Choroid plexus epithelial cell (primary cell): ENCODE measurements at regions not wholly inside any gene's neighbourhood (a gene's known extent, or its start where the extent isn't known, plus 50 kb on each side); places are given as distances from the start of the nearest gene placed in this dataset.

Experiments
- DNase-seq: peaks from one replicate; pipeline ENCODE4 v3.0.0-alpha.2; 2010; ENCODE audit warnings: low read depth
- H3K4me3 ChIP-seq: 2 replicates; pipeline ENCODE4 v1.5.1; 2011; ENCODE audit warnings: low read depth, mild to moderate bottlenecking, control low read depth, low read length, moderate library complexity
- TF ChIP-seq, protein P1 (sequence below): conservative IDR thresholded peaks from 2 replicates; pipeline ENCODE4 v1.5.1; 2011; ENCODE audit warnings: low read depth, mild to moderate bottlenecking, control low read depth, inconsistent platforms, low read length, moderate library complexity

DNA sequence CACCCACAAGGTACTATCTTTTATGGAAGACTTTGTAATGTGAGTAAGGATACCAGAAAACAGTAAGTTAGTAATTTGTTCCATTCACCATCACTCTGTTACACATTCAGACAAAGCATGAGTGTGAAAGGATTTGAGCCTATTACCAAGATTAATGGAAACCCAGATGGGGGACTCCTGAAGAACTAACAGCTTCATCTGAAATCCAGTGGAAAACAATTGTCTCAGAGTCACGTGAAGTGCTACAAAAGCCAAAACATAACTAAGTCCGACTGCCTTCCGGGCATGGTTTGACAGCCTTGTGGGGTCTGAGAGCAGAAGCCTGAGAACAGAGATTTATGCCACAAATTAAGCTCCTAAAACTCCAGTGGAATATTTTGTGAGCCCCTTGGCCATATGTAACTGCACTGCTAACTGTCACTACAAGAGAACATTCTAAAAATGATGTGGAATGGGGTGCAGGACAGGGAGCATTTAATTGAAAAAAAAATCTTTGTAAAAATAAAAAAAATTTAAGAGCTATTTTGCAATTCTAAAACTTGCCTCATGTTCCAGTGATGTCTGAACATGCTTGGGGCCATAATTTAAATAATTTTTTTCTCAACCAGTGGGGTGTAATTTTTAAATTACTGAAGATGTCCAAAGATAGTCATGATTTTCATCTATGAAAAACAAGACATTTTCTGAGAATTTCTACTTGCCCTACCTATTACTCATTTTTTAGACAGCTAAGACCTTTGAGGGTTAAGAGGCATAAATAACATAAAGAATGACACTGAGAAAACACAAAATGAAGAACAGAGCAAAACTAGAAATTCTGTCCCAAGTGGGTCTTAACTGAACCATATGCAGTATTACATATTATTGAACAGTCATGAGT is 555.0 kb downstream of the INHBA start:
- no peak overlapping the region for H3K4me3 ChIP-seq
- DNase-seq: no peak
- TF ChIP-seq, protein P1, sequence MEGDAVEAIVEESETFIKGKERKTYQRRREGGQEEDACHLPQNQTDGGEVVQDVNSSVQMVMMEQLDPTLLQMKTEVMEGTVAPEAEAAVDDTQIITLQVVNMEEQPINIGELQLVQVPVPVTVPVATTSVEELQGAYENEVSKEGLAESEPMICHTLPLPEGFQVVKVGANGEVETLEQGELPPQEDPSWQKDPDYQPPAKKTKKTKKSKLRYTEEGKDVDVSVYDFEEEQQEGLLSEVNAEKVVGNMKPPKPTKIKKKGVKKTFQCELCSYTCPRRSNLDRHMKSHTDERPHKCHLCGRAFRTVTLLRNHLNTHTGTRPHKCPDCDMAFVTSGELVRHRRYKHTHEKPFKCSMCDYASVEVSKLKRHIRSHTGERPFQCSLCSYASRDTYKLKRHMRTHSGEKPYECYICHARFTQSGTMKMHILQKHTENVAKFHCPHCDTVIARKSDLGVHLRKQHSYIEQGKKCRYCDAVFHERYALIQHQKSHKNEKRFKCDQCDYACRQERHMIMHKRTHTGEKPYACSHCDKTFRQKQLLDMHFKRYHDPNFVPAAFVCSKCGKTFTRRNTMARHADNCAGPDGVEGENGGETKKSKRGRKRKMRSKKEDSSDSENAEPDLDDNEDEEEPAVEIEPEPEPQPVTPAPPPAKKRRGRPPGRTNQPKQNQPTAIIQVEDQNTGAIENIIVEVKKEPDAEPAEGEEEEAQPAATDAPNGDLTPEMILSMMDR: no peak

DNA sequence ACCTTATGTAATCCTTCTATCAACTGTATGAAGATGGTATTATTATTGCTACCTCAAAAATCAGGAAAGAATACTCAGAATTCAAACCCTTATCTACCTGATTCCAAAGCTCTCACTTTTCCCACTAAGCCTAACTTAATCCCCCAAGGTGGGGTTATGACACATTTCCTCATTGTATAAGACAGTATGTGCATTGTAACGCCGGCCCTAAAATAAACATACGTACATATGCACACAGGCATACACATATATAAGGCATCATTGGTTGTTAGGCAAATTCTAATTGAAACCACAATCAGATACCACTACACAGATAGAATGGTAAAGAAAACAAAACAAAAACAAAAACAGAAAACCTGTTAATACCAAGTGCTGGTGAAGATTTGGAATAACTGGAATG is 556.5 kb downstream of the INHBA start:
- DNase-seq: no peak

DNA sequence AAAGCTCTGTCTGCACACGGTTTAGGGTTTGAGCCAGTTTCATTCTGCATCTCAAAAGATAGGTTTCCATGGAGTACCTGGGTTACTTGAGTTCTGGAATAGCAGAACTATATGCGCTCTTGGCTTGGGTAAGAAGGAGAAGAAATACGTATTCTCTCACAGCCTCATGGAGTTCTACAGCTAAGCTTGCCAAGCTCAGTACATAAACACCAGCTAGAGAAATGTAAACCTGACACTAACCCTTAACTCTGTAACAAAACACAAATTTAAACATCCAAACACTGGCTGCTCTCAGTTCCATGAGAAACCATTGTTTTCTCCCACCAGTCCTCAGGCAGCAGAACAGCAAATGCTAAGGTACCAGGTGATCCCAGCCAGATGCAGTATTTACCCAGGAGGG is 557.2 kb downstream of the INHBA start:
- no peak overlapping the region for H3K4me3 ChIP-seq
- no peak for DNase-seq

More for the DNA sequence above, 556.5 kb downstream of the INHBA start:
- TF ChIP-seq, protein P1: no peak
- H3K4me3 ChIP-seq: no peak overlapping the region

DNA sequence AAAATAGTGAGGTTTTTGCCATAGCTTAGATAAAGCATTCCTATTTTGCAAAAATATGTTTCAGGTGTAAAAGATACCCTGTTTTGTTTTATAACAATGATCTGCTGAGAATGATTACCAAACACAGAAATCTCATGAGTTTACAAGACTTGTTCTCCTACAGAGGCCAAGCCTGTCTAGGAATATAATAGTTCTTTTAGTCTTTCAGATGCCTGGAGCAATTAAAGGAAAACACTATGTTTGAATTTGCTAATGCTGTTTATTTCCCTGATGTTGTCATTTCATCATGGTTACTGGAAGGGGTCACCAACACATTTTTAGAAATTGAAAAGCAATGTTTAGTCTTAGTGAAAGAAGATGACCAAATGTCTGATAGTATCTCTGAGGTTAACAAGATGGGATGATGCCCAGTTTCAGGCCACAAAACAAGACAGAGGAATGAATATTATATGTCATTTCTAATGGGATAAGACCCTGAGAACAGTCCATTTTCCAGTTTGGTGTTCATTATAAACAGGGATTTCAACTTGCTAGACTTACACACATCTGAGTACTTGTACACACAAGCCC is 559.9 kb downstream of the INHBA start:
- no peak for DNase-seq
- TF ChIP-seq, protein P1: no peak
- H3K4me3 ChIP-seq: no peak overlapping the region

More for the DNA sequence above, 557.2 kb downstream of the INHBA start:
- TF ChIP-seq, protein P1: no peak

DNA sequence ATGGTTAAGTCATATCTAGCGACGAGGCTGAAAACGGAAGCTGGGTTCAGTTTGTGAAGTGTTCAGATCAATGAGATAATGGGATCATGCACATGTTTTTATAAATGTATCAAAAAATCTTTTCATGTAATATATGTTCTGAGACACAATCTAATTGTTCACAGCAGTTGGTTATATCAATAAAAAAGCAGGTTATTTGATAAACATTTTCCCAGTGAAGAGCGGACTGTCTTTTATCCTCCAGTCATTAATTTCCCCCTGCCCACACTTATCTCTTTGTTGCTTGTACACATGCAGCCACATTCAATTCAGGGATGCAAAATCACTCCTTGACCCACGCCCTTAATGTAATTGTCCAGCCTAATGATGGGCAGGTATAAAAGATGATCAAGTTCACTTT is 563.1 kb downstream of the INHBA start:
- DNase-seq: no peak
- TF ChIP-seq, protein P1: no peak

DNA sequence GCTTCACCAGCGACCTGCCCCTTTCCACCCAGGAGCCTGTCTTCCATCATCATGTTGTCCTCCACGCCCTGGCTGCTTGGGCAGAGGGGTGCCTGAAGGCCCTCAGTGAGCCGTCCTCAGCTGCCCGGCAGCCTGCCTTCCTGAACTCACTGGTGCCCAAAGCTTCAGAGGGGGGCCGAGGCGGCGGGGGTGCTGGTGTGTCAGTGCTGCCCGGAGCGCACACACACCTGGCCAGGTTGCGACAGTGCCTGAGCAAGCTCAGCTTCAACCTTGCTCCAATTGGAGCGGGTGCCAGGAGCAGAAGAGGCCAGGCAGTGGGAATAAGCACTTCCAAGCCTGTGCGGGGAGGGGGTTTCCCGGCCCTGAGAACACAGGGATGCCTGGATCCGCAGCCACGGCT is 566.3 kb downstream of the INHBA start:
- TF ChIP-seq, protein P1: no peak
- no peak overlapping the region for H3K4me3 ChIP-seq
- DNase-seq: no peak

More for the DNA sequence above, 563.1 kb downstream of the INHBA start:
- no peak overlapping the region for H3K4me3 ChIP-seq

DNA sequence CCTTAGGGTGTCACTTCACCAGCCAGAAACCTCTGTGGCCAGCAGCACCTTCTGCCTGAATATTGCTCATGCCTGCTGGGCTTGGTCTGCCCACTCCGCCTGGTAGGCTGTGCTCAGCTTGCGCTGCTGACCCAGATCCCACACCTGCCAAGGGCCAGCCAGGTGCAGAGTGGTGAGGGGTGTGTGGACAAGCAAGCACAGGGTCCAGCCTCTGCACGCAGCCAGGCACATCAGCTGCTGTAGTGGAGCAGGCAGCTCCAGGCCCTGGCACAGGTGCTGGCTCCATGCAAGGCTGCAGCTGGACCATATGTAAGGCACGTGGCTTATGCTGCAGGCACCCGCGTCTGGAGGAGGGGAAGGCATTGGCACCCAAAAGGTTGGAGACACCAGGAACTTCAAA is 567.4 kb downstream of the INHBA start:
- TF ChIP-seq, protein P1: no peak
- H3K4me3 ChIP-seq: no peak overlapping the region
- DNase-seq: no peak
